Parathyroid adenoma (tissue), 2 donors: ENCODE measurements at regions not wholly inside any gene's neighbourhood (a gene's known extent, or its start where the extent isn't known, plus 50 kb on each side); places are given as distances from the start of the nearest gene placed in this dataset.

Experiments used
- H2AFZ ChIP-seq: fragments of 300-600 bp; sonication (generic); one replicate; pipeline ENCODE4 v1.7.0; 2017; ENCODE audit warnings: antibody characterized with exemption, mild to moderate bottlenecking
- H3K27ac ChIP-seq: fragments of 300-600 bp; sonication (generic); one replicate; pipeline ENCODE4 v1.7.0; 2017
- H3K27me3 ChIP-seq: fragments of 300-600 bp; sonication (generic); one replicate; pipeline ENCODE4 v1.7.0; 2017; ENCODE audit warnings: low read length; ENCODE audit not compliant: control insufficient read depth, insufficient read depth
- H3K36me3 ChIP-seq: fragments of 300-600 bp; sonication (generic); one replicate; pipeline ENCODE4 v1.7.0; 2017; ENCODE audit warnings: low read length; ENCODE audit not compliant: control insufficient read depth, insufficient read depth
- H3K4me1 ChIP-seq: fragments of 300-600 bp; sonication (generic); one replicate; pipeline ENCODE4 v1.7.0; 2017; ENCODE audit warnings: control low read depth
- H3K4me2 ChIP-seq: fragments of 300-600 bp; sonication (generic); one replicate; pipeline ENCODE4 v1.7.0; 2017; ENCODE audit warnings: low read length
- H3K4me3 ChIP-seq: fragments of 300-600 bp; sonication (generic); one replicate; pipeline ENCODE4 v1.7.0; 2017; ENCODE audit warnings: low read depth, low read length
- H3K79me2 ChIP-seq: fragments of 300-600 bp; sonication (generic); one replicate; pipeline ENCODE4 v1.7.0; 2017; ENCODE audit warnings: control low read depth
- H3K9ac ChIP-seq: fragments of 300-600 bp; sonication (generic); one replicate; pipeline ENCODE4 v1.7.0; 2017; ENCODE audit warnings: mild to moderate bottlenecking
- H3K9me3 ChIP-seq: fragments of 300-600 bp; sonication (generic); one replicate; pipeline ENCODE4 v1.7.0; 2017; ENCODE audit warnings: low read length; ENCODE audit not compliant: control insufficient read depth
- TF ChIP-seq, protein P1 (sequence below): fragments of 300-600 bp; sonication (generic); IDR thresholded peaks from one replicate; pipeline ENCODE4 v1.7.0; 2017; ENCODE audit warnings: antibody characterized with exemption, mild to moderate bottlenecking
- donor health status: primary hyperparathyroidism.

GRCh38 chr11:116692318-116693101 lies 80.3 kb downstream of the BUD13 start:
- H2AFZ ChIP-seq = no peak overlapping the region
- H3K4me2 ChIP-seq = no peak overlapping the region
- TF ChIP-seq, protein P1, sequence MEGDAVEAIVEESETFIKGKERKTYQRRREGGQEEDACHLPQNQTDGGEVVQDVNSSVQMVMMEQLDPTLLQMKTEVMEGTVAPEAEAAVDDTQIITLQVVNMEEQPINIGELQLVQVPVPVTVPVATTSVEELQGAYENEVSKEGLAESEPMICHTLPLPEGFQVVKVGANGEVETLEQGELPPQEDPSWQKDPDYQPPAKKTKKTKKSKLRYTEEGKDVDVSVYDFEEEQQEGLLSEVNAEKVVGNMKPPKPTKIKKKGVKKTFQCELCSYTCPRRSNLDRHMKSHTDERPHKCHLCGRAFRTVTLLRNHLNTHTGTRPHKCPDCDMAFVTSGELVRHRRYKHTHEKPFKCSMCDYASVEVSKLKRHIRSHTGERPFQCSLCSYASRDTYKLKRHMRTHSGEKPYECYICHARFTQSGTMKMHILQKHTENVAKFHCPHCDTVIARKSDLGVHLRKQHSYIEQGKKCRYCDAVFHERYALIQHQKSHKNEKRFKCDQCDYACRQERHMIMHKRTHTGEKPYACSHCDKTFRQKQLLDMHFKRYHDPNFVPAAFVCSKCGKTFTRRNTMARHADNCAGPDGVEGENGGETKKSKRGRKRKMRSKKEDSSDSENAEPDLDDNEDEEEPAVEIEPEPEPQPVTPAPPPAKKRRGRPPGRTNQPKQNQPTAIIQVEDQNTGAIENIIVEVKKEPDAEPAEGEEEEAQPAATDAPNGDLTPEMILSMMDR = no peak
- H3K27me3 ChIP-seq = no peaks in the 10 kb centered on the region
- H3K27ac ChIP-seq = no peak overlapping the region
- no peak overlapping the region for H3K4me3 ChIP-seq
- no peaks in the 10 kb centered on the region for H3K79me2 ChIP-seq
- no peaks in the 10 kb centered on the region for H3K4me1 ChIP-seq
- no peak overlapping the region for H3K9ac ChIP-seq
- no peaks in the 10 kb centered on the region for H3K36me3 ChIP-seq
- no peaks in the 10 kb centered on the region for H3K9me3 ChIP-seq

GRCh38 chr11:116691771-116692177 lies 81.0 kb downstream of the BUD13 start:
- TF ChIP-seq, protein P1 = peak; percentile 62

GRCh38 chr11:116690611-116691010 lies 82.2 kb downstream of the BUD13 start:
- Histone ChIP-seq H3K9ac (no peak overlapping the region), H3K79me2 (no peaks in the 10 kb centered on the region), H3K4me3 (no peak overlapping the region), H3K27me3 (no peaks in the 10 kb centered on the region), H3K4me2 (no peak overlapping the region), H2AFZ (no peak overlapping the region), H3K9me3 (no peaks in the 10 kb centered on the region), H3K36me3 (no peaks in the 10 kb centered on the region), H3K4me1 (no peaks in the 10 kb centered on the region), H3K27ac (no peak overlapping the region)
- TF ChIP-seq, protein P1 = no peak

More at GRCh38 chr11:116691771-116692177, 81.0 kb downstream of the BUD13 start:
- no peak overlapping the region for H3K27ac ChIP-seq
- no peak overlapping the region for H3K9ac ChIP-seq
- H3K27me3 ChIP-seq = no peaks in the 10 kb centered on the region
- H3K4me1 ChIP-seq = no peaks in the 10 kb centered on the region
- no peaks in the 10 kb centered on the region for H3K79me2 ChIP-seq
- no peaks in the 10 kb centered on the region for H3K36me3 ChIP-seq
- no peak overlapping the region for H2AFZ ChIP-seq
- no peak overlapping the region for H3K4me2 ChIP-seq
- H3K4me3 ChIP-seq = no peak overlapping the region
- H3K9me3 ChIP-seq = no peaks in the 10 kb centered on the region

DNA sequence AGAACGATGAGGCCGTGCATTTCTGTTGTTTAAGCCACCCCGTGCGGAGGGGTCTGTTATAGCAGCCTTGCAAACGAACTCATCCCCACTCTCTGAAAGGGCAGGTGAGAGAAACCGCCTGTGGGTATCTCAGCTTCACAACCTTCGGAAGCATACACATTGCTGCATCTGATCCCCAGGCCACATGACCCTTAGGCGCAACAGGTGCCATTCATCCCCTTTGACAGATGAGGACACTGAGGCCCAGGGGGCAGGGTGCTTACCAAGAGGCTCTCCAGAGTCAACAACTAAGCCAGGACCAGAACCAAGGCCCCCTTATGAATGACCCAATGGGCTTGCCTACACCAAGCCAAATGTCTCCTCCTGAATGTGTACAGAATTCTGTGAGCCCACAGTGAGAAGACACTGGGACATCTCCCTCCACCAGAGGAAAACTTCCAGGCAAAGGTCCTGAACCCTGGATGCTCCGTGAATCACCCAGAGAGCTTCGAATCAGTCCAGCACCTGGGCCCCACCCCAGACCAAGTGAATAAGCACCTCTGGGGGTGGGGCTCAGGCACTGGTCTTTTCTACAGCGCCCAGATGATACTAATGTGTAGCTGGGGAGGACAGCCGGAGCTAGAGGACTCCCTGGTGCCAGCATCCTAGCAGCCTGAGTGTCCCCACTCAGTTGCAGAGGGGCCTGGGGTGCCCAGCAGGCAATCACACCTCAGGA lies 83.2 kb downstream of the BUD13 start:
- TF ChIP-seq, protein P1 = no peak
- no peaks in the 10 kb centered on the region for H3K9me3 ChIP-seq
- no peak overlapping the region for H3K4me3 ChIP-seq
- H3K27me3 ChIP-seq = no peaks in the 10 kb centered on the region
- no peaks in the 10 kb centered on the region for H3K4me1 ChIP-seq
- no peak overlapping the region for H3K9ac ChIP-seq
- no peak overlapping the region for H3K4me2 ChIP-seq
- H3K27ac ChIP-seq = no peak overlapping the region
- H3K79me2 ChIP-seq = no peaks in the 10 kb centered on the region
- H3K36me3 ChIP-seq = no peaks in the 10 kb centered on the region
- no peak overlapping the region for H2AFZ ChIP-seq
